Epidermal melanocyte (primary cell): ENCODE measurements at regions not wholly inside any gene's neighbourhood (a gene's known extent, or its start where the extent isn't known, plus 50 kb on each side); places are given as distances from the start of the nearest gene placed in this dataset.

Source experiments
- DNase-seq: peaks from one replicate; pipeline ENCODE4 v3.0.0; 2011; ENCODE audit warnings: low spot score; ENCODE audit not compliant: insufficient read length

DNA sequence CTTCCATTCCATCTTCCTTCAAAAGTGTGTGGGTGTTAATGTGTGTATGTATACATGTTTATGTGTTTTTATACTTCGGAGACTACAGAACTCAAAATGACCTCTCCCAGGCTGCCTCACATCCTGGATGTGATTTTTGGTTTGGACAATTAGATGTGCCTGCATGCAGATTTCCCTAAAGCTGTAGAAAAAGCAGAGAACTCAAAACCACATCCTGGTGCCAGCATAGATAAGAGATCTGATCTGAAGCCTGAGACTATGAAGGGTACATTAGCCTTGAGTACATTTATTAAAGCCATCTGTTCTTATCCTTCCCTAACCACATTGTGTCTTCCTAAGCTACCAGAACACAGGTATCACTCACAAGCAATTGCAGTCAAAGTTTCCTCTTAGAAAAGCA, 319.4 kb upstream of the RASGRP1 start:
- DNase-seq: no peak

DNA sequence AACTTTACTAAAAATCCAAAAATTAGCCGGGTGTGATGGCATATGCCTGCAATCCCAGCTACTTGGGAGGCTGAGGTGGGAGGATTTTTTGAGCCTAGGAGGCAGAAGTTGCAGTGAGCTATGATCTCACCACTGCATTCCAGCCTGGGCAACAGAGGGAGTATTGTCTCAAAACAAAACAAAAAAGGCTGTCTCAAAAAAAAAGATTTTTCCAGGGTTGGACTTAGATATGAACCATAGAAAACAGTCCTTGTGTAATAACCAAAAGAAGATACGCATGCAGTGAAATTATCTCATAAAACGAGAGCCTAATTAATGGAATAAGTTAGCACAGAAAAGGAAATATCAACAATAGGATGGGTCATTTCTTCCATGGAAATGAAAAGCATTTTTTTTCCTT, 320.4 kb upstream of the RASGRP1 start:
- DNase-seq: no peak

DNA sequence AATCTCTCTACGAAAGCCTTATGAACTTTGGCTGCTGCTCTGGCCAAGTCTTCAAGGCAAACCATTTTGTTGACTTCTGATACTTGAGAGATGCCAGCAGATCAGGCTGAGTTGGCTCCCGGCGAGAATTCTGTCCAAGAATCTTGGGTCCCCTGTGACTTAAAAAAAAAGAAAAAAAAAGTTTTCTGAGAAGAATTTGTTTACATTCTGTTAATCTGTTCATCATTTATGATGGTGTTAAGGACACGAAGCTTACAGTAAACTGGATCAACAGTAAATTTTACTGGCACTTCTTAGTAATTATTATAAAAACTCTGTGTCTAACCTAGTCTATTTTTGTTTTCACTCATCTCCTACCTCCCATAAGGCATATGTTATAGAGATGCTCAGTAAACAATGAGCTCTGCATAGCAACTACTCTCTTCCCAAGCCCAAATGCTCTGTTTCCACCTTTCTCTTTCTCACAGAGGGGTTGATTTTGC, 320.9 kb upstream of the RASGRP1 start:
- DNase-seq: no peak

DNA sequence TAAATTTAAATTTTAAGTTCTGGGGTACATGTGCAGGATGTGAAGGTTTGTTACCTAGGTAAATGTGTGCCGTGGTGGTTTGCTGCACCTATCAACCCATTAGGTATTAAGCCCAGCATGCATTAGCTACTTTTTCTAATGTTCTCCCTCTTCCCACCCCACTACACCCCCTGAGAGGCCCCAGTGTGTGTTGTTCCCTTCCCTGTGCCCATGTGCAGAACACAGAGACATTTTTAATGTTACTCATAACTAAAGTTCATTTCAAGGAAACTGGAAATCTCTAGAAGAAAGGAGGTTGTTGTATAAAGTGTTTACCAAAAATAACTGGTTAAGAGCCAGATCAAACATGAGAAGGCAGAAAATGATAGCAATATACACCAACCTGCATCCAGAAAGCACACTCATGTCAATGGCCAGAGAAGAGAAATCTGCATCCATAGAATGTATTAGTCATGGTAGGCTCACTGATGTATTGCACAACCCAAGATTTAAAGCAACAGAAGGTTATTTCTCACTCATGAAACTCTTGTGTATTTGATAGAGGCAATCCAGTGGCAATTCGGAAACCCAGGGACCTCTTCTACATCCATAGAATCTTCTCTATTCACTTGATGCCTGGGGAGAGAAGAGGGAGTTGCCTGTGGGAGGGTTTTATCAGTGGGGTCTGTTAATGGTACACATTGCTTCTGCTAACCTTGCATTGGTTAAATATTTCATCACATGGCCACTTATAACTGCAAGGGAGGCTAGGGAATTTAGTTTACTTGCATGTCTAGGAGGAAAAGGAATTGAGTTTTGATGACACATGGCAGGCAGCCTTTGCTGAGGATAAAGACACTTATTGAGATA, 321.9 kb upstream of the RASGRP1 start:
- DNase-seq: no peak

DNA sequence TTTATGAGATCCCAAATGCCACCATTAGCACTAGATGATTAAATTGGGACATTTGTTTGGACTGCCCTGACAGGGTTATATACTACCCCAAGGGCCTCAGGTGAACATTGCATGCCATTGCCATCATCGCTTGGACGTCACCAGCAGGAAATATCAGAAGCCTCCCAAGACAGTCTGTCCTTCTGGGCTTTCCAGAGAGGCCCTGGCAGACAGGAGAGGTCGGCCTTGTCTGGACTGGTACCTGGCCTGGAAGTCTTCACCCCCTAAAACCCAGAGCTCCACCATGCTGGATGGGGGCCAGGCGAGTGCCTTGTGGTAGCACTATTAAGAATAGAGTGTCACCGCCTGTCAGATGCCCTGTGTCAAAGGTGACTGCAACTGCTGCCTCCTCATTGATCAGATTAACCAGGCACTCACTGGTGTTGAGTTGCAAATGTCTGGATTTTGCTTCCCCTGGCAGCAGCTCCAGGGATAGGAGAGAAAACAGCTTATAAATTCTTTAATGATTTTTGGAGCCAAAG, 324.1 kb upstream of the RASGRP1 start:
- no peak for DNase-seq

DNA sequence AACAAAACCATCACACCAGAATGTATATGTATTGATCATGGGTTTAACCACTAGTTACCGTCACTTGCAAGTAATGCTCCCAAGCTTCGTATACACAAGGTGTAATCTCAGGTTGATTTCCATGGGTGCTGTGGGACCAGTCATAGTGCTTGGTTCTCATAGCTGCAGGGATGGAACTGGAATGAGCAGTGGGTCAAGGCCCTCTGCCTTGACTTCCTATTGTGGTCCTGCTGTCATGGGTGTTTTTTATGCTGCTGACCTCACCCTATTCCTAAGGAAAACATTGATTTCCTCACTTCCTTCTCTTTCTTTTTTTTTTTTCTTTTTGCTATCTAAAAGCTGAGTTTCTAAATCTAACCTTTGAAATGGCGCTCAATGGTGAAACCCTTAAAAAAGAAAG, 325.6 kb upstream of the RASGRP1 start:
- DNase-seq: no peak

DNA sequence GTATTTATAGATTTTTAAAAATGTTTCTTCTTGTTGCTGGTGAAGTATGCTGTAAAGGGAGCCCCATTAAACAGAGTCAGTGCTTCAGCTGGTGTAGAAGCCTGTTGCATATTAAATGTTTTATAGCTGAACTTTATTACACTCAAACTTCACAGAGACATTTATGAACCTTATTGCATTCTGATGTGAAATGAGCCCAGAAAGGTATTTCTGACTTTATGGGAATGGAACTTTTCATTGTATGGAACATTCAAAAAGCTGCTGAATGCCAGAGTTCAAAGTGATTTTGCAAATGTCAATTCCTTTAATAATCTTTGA, 329.3 kb upstream of the RASGRP1 start:
- DNase-seq: no peak

DNA sequence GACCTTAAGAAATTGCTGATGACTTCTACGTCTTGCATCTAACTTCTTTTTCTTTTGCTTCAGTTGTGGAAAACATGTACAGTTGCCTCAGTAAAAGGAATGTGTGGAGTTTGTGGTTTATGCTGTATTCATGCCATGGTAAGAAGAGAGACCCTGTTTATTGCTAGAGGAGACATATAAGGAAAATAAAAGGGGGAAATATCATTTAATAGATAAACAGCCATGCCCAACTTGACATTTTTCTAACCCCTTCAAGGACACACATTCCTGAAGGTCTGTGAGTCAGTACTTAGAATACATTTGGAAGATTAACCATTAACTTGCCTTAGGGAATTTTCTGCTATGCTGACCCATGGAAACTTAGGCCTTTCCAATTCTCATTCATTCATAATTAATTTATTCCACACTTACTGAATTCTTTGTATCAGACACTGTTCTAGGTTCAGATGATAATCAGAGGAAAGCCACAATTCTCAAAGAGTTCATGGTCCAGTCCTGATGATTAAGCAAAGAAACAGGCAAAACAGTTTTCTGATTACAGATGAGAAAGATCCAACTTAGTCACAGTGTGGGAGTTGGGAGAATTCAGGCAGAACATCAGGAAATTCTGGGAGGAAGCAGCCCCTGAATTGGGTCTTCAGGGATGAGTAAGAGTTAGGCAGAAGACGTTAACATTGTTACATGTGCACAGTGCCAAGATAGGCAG, 329.8 kb upstream of the RASGRP1 start:
- DNase-seq: peak; percentile 50

DNA sequence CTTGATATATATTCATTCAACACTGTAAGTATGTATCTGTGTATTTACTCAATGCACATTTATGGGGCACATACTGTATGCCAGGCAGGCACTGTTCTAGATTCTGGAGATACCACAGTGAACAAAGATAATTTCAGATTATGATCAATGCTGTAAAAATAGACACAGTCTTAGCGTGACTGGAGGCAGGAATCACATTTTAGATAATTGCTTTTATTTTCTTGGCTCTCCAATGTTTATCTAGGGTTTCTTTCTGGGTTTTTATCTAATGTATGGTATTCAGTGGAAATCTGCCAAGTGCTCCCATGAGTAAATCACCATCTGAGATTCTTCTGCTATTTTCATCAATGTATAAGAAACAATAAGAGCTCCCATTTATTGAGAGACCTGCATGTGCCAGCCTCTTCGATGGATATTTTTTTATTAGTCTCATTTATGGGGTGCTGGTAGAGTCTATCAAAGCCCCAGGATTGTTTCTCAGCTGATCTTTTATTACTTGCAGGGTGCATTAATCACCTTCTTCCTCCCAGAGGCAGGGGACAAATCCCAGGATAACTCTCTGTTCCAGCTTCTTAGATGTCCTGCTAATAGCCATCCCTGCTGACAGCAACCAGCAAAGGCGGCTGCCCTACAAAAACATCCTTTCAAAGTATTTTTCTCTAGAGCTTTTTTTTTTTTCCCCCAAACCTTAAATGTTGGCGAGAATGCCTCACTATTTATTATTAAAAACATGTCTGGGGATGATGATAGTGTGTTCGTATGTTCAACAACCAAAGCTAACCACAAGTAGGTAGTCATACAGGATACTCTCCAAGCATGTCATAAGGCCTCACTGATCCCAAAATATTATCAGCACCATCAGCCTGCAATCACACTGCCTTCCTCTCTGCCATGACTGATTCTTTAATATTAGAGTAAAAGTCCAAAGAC, 331.0 kb upstream of the RASGRP1 start:
- no peak for DNase-seq

DNA sequence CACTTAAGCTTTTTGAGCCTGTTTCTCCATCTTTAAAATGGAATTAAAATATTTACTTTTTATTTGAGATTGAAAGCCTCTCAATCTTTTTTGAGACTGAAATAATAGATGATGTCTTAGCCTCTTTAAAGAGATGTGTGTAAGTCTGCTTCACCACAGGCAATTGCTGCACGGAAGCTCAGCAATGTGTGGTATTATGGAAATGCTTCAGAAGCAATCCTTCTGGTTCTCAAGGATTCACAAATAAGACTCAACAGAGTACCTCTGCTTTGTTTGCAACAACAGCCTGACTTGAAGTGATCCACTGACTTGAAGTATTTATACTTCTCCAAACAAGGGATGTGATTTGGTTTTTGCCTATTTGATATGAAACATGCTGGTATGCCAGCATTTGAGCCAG, 332.0 kb upstream of the RASGRP1 start:
- DNase-seq: no peak

DNA sequence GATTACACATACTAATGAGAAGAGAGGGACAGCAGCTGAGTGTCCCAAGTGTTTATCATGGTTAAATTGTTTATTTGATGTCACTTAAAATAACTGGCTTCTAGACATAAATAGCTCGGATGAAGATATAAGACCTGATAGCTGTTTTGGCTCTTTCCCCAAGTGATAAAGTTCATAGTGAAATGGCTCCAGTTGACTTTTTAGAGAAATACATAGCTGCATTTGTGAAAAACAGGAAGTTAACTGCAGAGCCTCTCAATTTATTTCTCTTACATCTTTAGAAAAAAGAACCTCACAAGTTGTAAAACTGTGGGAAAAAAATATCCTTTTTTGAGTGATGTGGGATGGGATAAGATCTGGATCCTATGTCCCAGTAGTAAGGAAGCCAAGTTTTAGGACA, 332.9 kb upstream of the RASGRP1 start:
- no peak for DNase-seq

DNA sequence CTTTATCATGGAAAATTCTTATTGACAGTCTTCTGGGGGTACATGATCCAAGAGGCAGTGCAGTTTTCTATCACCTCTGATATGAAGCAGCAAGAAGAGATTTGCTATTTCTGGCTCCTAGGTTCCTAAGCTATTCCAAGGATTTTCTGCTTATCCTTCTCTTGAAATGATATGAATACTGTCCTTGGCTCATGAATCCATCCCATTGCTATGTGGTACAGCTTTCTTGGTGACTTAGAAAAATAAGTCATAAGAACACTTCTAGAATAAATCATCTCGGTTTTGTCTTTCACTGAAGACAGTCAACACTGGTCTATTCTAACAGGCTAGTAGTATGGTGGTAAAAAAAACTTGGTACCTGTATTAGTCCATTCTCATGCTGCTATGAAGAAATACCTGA, 333.6 kb upstream of the RASGRP1 start:
- no peak for DNase-seq

DNA sequence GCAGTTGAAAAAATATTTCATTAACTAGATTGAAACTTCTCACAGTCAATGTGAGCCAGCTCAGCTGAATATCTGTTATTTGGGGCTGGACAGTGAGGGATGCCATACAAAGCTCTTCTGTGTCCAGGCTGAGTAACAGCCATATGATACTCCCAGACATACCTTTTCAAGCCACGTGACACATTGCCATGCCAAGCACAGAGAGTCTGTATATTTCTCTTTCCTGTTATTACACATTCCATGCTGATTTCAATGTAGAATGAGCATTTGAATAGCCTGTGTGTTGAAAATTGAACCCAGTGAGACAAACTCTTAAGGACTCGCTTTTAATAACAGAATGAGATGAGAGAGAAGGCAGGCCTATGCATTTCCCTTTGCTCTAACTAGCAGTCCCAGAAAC, 334.7 kb upstream of the RASGRP1 start:
- peak; percentile 21 for DNase-seq

DNA sequence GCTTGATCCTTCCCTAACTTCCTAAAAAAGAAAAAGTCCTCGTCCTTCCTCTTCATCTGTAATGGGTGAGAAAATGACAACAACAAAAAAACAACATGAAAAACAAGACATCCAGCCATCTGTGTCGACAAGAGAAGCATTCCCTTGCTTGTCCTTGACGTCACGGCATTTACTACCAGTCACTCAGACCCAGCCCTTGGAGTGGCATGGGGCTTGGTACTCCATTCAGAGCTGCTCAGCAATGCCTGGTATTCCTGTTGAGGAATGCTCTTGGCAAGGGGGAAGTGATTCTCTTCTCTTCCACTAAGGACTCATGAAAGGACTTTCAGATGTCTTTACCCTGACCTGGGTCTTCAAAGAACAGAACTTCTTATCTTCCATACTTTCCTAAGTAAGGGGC, 339.7 kb upstream of the RASGRP1 start:
- no peak for DNase-seq

DNA sequence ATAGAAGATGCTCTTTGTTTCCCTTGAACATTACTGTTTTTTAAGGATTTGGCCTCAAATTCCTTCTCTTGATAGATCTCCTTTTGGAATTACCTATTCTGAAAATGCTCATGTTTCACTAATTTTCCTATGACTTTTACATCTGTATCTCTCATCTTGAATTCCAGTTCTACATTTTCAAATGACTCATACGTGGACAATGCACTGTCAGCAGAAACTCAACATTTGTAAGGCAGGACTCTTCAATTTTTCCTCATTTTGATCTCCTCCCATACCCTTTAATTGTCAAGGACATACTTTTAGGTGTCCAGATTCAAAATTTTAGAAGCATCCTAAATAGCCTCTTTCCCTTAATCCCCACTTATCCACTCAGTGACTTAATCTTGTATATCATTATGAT, 341.0 kb upstream of the RASGRP1 start:
- DNase-seq: no peak

DNA sequence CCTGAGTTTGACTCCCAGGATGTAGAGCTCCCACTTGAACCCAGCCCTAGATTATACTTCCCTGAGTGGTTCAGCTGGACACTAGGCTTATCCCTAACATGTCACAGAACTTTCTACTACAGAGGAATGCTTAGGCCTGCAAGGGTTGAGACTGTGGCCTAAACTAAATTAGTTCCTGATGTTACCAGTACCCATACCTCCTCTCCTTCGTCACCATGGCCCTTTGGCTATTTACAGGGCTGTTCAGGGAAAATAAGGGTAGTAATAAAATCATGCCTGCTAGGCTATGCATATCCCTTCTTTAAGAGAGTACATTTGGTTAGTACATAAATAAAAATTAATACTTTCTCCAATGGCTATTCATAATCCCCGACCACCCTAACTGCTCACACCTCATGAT, 356.4 kb upstream of the RASGRP1 start:
- DNase-seq: no peak

DNA sequence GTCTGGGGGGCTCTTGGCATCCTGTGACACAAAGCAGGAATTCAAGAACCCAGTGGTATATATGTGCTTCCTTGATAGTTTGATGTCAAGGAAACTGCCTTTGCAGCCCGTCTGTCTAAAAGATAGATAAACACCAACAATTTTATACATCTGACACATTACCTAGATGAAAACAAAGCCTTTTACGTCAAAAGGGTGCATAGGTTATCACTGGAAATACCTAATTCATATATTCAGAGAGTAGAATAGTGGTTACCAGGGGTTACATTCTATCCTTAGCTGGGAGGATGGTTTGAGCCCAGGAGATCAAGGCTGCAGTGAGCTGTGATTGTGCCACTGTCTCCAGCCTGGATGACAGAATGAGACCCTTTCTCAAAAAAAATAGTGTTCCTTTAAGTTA, 356.9 kb upstream of the RASGRP1 start:
- no peak for DNase-seq

DNA sequence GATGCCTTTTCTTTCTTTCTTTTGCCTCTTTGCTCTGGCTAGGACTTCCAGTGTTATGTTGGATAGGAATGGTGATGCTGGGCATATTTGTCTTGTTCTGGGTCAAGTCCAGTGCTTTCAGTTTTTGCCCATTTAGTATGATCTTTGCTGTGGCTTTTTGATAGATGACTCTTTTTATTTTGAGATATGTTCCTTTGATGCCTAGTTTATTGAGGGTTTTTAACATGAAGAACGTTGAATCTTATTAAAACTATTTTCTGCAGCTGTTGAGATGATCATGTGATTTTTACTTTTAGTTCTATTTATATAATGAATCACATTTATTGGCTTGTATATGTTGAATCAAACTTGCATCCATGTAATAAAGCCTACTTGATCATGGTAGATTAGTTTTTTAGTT, 363.8 kb upstream of the RASGRP1 start:
- no peak for DNase-seq

DNA sequence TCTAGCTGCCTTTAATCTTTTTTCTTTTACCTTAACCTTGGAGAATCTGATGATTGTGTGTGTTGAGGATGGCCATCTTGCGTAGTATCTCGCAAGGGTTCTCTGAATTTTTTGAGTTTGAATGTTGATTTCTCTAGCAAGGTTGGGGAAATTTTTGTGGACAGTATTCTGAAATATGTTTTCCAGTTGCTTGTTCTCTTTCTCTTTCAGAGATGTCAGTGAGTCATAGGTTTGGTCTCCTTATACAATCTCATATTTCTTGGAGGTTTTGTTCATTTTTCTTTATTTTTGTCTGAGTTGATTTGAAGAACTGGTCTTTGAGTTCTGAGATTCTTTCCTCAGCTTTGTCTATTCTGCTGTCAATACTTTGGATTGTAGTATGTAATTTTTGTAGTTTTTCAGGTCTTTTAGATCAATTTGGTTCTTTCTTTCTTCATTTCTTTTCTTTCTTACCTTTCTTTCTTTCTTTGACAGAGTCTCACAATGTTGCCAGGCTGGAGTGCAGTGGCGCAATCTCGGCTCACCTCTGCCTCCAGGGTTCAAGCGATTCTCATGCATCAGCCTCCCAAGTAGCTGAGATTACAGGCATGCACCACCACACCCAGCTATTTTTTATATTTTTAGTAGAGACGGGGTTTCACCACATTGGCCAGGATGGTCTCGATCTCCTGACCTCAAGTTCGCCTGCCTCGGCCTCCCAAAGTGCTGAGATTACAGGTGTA, 366.4 kb upstream of the RASGRP1 start:
- DNase-seq: no peak

DNA sequence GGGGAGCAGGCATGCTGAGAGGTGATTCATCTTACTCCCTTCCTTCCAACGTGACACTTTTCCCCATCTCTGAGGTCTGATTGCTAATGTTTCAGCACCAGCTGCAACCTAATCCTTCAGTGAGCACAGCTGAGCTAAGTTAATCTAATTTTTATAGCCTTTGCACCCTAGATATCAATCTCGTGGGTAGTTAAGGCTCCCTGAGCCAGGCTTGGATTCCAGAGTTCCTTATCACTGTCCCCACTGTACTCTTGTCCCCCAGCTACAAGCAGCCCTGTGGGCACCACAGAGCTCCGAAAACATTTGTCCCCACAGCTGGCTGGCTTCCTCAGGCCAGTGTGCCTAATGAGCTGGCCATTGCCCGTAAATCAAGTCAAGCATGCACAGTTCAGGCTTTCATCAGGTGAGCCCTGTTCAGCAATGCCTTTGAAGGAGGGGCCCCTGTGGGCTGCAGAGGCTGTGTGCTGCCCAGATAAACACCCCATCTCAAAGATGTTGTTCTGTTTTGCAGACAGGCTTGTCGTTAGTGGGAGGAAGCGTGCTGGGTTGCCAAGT, 376.9 kb upstream of the RASGRP1 start:
- DNase-seq: no peak

DNA sequence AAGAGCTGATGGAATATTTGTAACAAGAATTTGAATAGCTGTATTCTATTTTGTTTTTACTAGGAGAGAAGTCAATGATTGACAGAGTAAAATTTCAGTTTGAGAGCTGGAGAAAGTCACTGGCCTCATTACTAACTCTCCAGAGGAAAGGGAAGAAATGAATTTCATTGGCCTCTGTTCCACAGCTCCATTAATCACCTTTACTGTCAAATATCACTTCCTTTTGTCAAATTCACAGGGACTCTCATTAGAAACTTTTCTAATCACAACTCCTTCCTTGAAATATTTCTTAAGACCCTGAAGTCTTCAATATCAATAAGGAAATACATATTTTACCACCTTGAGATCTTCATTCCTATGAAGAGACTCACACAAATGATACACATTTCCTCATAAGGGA, 379.9 kb upstream of the RASGRP1 start:
- DNase-seq: no peak
